Neural progenitor cell (in vitro differentiated cells): ENCODE measurements at regions not wholly inside any gene's neighbourhood (a gene's known extent, or its start where the extent isn't known, plus 50 kb on each side); places are given as distances from the start of the nearest gene placed in this dataset.

Experiments
- DNase-seq: peaks from one replicate; pipeline ENCODE4 v3.0.0-alpha.2; 2016; ENCODE audit warnings: low spot score
- H2AFZ ChIP-seq: fragments of 200-600 bp; sonication (generic); replicated peaks from 2 replicates; pipeline ENCODE4 v1.6.1; 2016; ENCODE audit warnings: antibody characterized with exemption
- H3F3A ChIP-seq: fragments of 200-600 bp; sonication (generic); 2 replicates; pipeline ENCODE4 v1.6.1; 2016; ENCODE audit warnings: antibody characterized with exemption, low read depth
- H3K27ac ChIP-seq: fragments of 200-600 bp; sonication (generic); 2 replicates; pipeline ENCODE4 v1.5.1; 2016; ENCODE audit warnings: mild to moderate bottlenecking
- H3K27me3 ChIP-seq: fragments of 200-600 bp; sonication (generic); 2 replicates; pipeline ENCODE4 v1.6.1; 2016; ENCODE audit warnings: mild to moderate bottlenecking, moderate library complexity
- H3K36me3 ChIP-seq: fragments of 200-600 bp; sonication (generic); 2 replicates; pipeline ENCODE4 v1.5.1; 2016
- H3K4me1 ChIP-seq: fragments of 200-600 bp; sonication (generic); 2 replicates; pipeline ENCODE4 v1.6.1; 2016; ENCODE audit warnings: mixed run types
- H3K4me2 ChIP-seq: fragments of 200-600 bp; sonication (generic); 2 replicates; pipeline ENCODE4 v1.6.1; 2016
- H3K4me3 ChIP-seq: fragments of 200-600 bp; sonication (generic); 2 replicates; pipeline ENCODE4 v1.5.1; 2016
- H3K79me2 ChIP-seq: fragments of 200-600 bp; sonication (generic); 2 replicates; pipeline ENCODE4 v1.6.1; 2016; ENCODE audit warnings: low read depth
- H3K9ac ChIP-seq: fragments of 200-600 bp; sonication (generic); 2 replicates; pipeline ENCODE4 v1.6.1; 2016
- H3K9me3 ChIP-seq: fragments of 200-600 bp; sonication (generic); 2 replicates; pipeline ENCODE4 v1.5.1; 2016; ENCODE audit warnings: low read depth
- H4K20me1 ChIP-seq: fragments of 200-600 bp; sonication (generic); 2 replicates; pipeline ENCODE4 v1.6.1; 2016; ENCODE audit warnings: low read depth
- H3K27ac Mint-ChIP-seq: 3 replicates; pipeline ENCODE4 v1.8.0; 2021; ENCODE audit warnings: mixed read lengths
- H3K27me3 Mint-ChIP-seq: 2 replicates; pipeline ENCODE4 v1.8.0; 2022; ENCODE audit warnings: low read depth, mild to moderate bottlenecking, inconsistent platforms, moderate library complexity, mixed read lengths; ENCODE audit not compliant: insufficient read depth
- H3K36me3 Mint-ChIP-seq: 3 replicates; pipeline ENCODE4 v1.8.0; 2021; ENCODE audit warnings: mixed read lengths
- H3K4me1 Mint-ChIP-seq: 3 replicates; pipeline ENCODE4 v1.8.0; 2021; ENCODE audit warnings: mixed read lengths
- H3K4me3 Mint-ChIP-seq: 3 replicates; pipeline ENCODE4 v1.8.0; 2021; ENCODE audit warnings: mild to moderate bottlenecking, moderate library complexity, mixed read lengths
- H3K9me3 Mint-ChIP-seq: 3 replicates; pipeline ENCODE4 v1.8.0; 2020; ENCODE audit warnings: mixed read lengths
- EZH2 ChIP-seq: fragments of 200-600 bp; sonication (generic); IDR thresholded peaks from 2 replicates; pipeline ENCODE4 v1.6.1; 2017; ENCODE audit warnings: antibody characterized with exemption, mild to moderate bottlenecking, moderate library complexity
- EZH2phosphoT487 ChIP-seq: fragments of 200-600 bp; sonication (generic); IDR thresholded peaks from 2 replicates; pipeline ENCODE4 v1.6.1; 2017; ENCODE audit warnings: antibody characterized with exemption
- TF ChIP-seq, protein P1 (sequence below): fragments of 200-600 bp; sonication (generic); IDR thresholded peaks from 2 replicates; pipeline ENCODE4 v1.5.1; 2017; ENCODE audit warnings: antibody characterized with exemption, mild to moderate bottlenecking

DNA sequence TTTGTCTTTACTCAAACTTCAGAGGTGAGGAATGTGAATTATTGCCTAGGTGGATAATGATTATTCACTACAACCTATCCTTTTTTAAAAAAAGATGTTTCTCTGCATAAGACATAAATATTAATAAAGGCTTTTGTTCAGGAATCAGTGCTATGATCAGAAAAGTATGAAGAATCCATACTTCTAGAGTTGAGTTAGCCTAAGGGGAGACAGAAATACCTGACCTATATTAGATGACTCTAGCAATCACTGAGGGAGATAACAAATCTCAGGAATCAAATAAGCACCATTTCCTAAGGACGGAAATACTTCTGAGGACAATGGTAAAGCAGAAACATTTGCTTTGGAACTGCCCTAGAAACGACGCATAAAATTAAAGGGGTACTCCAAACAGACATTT, 763.8 kb downstream of the GBE1 start:
- H3F3A ChIP-seq, result no peaks in the 10 kb centered on the region
- no peak overlapping the region for H3K4me3 ChIP-seq
- no peaks in the 10 kb centered on the region for H3K9me3 Mint-ChIP-seq
- no peaks in the 10 kb centered on the region for H3K27me3 Mint-ChIP-seq
- H3K27ac ChIP-seq, result no peak overlapping the region
- H3K4me2 ChIP-seq, result no peak overlapping the region
- no peaks in the 10 kb centered on the region for H3K9me3 ChIP-seq
- no peak overlapping the region for H3K4me3 Mint-ChIP-seq
- no peak overlapping the region for H3K27ac Mint-ChIP-seq
- no peaks in the 10 kb centered on the region for H3K27me3 ChIP-seq
- no peak for DNase-seq
- H4K20me1 ChIP-seq, result no peaks in the 10 kb centered on the region
- no peaks in the 10 kb centered on the region for H3K4me1 Mint-ChIP-seq
- no peak overlapping the region for H3K9ac ChIP-seq
- no peaks in the 10 kb centered on the region for H3K36me3 ChIP-seq
- H3K36me3 Mint-ChIP-seq, result no peaks in the 10 kb centered on the region
- no peak overlapping the region for H2AFZ ChIP-seq
- H3K4me1 ChIP-seq, result no peaks in the 10 kb centered on the region
- no peaks in the 10 kb centered on the region for H3K79me2 ChIP-seq
- TF ChIP-seq EZH2phosphoT487 (no peak), EZH2 (no peak)
- TF ChIP-seq, protein P1, sequence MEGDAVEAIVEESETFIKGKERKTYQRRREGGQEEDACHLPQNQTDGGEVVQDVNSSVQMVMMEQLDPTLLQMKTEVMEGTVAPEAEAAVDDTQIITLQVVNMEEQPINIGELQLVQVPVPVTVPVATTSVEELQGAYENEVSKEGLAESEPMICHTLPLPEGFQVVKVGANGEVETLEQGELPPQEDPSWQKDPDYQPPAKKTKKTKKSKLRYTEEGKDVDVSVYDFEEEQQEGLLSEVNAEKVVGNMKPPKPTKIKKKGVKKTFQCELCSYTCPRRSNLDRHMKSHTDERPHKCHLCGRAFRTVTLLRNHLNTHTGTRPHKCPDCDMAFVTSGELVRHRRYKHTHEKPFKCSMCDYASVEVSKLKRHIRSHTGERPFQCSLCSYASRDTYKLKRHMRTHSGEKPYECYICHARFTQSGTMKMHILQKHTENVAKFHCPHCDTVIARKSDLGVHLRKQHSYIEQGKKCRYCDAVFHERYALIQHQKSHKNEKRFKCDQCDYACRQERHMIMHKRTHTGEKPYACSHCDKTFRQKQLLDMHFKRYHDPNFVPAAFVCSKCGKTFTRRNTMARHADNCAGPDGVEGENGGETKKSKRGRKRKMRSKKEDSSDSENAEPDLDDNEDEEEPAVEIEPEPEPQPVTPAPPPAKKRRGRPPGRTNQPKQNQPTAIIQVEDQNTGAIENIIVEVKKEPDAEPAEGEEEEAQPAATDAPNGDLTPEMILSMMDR, result no peak

DNA sequence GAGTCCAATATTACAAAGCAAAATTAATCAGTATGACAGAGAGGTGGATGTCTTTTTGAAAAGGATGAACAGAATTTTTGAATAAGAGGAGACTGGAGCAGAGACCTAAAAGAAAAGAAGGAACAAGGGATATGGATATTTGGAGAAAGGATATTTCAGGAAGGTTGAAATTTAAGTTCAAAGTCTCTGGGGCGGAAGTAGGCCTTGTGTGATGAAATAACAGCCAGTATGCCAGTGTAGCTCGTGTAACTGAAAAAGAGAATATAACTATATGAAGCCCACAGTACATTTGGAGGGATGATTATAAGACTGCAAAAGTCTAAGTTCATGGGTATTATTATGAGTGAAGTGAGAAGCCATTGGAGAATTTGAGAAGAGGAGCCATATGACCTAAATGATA, 766.7 kb downstream of the GBE1 start:
- Histone ChIP-seq H3K9ac (no peak overlapping the region), H3K36me3 (no peaks in the 10 kb centered on the region), H2AFZ (no peak overlapping the region), H3K27me3 (no peaks in the 10 kb centered on the region), H3K79me2 (no peaks in the 10 kb centered on the region), H3F3A (no peaks in the 10 kb centered on the region), H3K9me3 (no peaks in the 10 kb centered on the region), H4K20me1 (no peaks in the 10 kb centered on the region), H3K4me2 (no peak overlapping the region), H3K27ac (no peak overlapping the region), H3K4me3 (no peak overlapping the region), H3K4me1 (no peaks in the 10 kb centered on the region)
- Mint-ChIP-seq H3K36me3 (no peaks in the 10 kb centered on the region), H3K4me1 (no peaks in the 10 kb centered on the region), H3K27ac (no peak overlapping the region), H3K27me3 (no peaks in the 10 kb centered on the region), H3K9me3 (no peaks in the 10 kb centered on the region), H3K4me3 (no peak overlapping the region)
- DNase-seq, result no peak
- TF ChIP-seq EZH2phosphoT487 (no peak), EZH2 (no peak)
- TF ChIP-seq, protein P1, result no peak

DNA sequence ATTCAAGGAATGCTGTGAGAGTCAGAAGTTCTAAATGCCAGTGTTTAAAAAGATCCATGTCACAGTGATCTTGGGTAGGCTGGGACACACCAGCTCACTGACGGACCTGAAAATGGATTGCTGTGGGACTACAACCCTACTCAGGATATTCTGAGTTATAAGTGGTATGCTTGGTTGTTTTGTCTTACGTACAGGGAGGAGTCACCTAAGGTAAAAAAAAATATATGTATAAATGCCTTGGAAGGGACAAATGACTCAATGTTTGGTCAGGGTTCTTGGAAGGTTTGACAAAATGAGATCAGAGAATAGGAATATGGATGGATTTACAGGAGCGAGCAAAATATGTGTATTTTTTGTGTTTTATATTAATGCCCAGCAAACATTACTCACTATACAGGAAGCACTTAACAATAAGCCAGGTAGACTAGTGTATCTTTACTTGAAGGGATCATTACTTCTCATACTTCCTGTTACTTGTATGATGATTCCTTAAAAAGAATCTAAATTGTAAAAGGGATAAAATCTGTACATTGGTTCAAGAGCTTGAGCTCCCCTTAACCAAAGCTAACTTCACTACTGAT, 767.3 kb downstream of the GBE1 start:
- H3F3A ChIP-seq, result no peaks in the 10 kb centered on the region
- H4K20me1 ChIP-seq, result no peaks in the 10 kb centered on the region
- Mint-ChIP-seq H3K9me3 (no peaks in the 10 kb centered on the region), H3K4me3 (no peak overlapping the region), H3K27me3 (no peaks in the 10 kb centered on the region), H3K36me3 (no peaks in the 10 kb centered on the region), H3K4me1 (no peaks in the 10 kb centered on the region), H3K27ac (no peak overlapping the region)
- H3K9ac ChIP-seq, result no peak overlapping the region
- no peak for DNase-seq
- no peaks in the 10 kb centered on the region for H3K4me1 ChIP-seq
- no peak overlapping the region for H3K4me3 ChIP-seq
- H3K27ac ChIP-seq, result no peak overlapping the region
- H3K27me3 ChIP-seq, result no peaks in the 10 kb centered on the region
- no peak overlapping the region for H3K4me2 ChIP-seq
- H3K36me3 ChIP-seq, result no peaks in the 10 kb centered on the region
- H3K79me2 ChIP-seq, result no peaks in the 10 kb centered on the region
- H3K9me3 ChIP-seq, result no peaks in the 10 kb centered on the region
- no peak overlapping the region for H2AFZ ChIP-seq
- TF ChIP-seq EZH2phosphoT487, result no peak
- TF ChIP-seq EZH2, result no peak
- TF ChIP-seq, protein P1, result no peak
